Stimulated activated CD4-positive, alpha-beta T cell treated with anti-CD3 and anti-CD28 coated beads, Interleukin-2, amount 100 ng/mL, for 24 hours (primary cell): ENCODE measurements at regions not wholly inside any gene's neighbourhood (a gene's known extent, or its start where the extent isn't known, plus 50 kb on each side); places are given as distances from the start of the nearest gene placed in this dataset.
"Not testable (repeated sequence)": the region's sequence is repeated elsewhere in the genome, so short reads cannot be mapped to it uniquely, and the experiment has no call there.

Experiments used
- DNase-seq, 2 donors: peaks; one replicate each; pipeline ENCODE4 v3.0.0-alpha.2; 2020

DNA sequence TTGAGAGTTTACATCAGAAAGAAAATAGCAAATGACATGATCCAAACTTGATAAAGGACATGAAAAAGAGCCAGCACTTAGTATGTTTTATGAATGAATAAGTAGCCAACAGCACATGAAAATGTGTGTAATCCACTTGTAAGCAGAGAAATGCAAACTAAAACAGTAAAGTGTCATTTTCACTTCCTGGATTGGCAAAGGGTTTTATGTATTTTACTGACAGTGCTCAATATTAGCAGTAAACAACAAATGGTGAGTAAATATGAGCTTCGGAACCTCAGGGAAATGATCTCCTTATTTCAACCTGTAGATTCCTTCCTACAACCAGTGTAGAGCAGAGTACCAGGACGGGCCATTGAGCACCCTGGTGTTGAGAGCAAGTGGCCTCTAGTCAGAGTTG, 153.8 kb upstream of the PDCD2 start:
- DNase-seq: not testable (repeated sequence)

- DNase-seq: not testable (repeated sequence)
These were observed 151.9 kb upstream of the PDCD2 start for GRCh38 chr6:170736339-170736738.

DNA sequence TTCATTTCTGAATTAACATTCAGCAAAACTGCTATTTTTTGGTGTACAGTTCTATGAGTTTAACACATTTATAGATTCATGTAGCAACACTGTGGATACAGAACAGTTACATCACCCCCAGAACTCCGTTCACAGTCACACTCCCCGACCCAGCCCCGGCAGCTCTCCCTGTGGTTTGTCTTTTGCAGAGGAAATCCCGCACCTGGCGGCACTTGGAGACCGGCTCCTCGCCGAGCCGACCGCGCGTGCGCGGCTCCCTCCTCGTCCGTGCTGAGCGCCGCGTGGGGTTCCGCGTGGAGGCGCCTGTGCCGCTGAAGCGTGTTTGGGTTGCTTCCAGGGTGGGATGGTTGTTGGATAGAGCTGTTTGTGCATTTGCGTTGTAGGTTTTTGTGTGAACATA, 132.6 kb upstream of the PDCD2 start:
- DNase-seq: peak in 1 of 2 donors; percentile 26

GRCh38 chr6:170712702-170713101, 128.3 kb upstream of the PDCD2 start:
- not testable (repeated sequence) for DNase-seq

DNA sequence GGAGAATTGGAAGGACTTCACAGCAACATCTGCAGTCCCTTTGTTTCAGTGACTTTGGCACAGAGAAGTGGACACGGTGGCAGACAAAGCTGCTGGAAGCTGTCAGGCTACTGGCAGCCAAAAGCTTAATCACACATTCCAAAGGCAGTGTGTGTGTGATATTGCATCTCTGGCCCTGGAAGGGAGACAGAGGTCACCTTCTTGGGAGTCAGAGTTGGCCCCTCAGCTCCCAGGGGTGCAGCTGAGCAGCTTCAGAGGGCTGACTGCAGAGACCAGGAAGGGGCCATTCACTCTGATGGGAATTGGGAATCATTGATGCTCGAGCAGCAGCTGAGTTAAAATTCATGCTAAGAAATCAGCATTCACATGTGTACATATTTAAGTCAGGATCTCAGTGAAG, 115.7 kb upstream of the PDCD2 start:
- DNase-seq: not testable (repeated sequence)
